Left cardiac atrium (tissue), 4 donors: ENCODE measurements at regions not wholly inside any gene's neighbourhood (a gene's known extent, or its start where the extent isn't known, plus 50 kb on each side); places are given as distances from the start of the nearest gene placed in this dataset.

Experiments
- ATAC-seq, 2 donors: fragments of 200-7000 bp; cut with Tn5 transposase; one replicate each; pipeline ENCODE4 v1.9.1; 2020; ENCODE audit warnings: mild to moderate bottlenecking in 2 of 2, moderate library complexity in 2 of 2
- DNase-seq: peaks from one replicate; pipeline ENCODE4 v3.0.0-alpha.2; 2020
- intact Hi-C, 2 donors: fragments of 100-400 bp; cut with DNase I; formaldehyde crosslinking; loops; one replicate each; pipeline versions ENCODE4 v1.14.1 to v1.15.1; 2022 to 2023
- donor health status: DM: no; HTN: yes; CAD: no.
- donor health status: DM: no; HTN: yes; CAD: no; lungs with severe emphysema.
- donor health status: DM: yes; HTN: yes; CAD: no.
- donor health status: Dilated cardiomyopathy.

DNA sequence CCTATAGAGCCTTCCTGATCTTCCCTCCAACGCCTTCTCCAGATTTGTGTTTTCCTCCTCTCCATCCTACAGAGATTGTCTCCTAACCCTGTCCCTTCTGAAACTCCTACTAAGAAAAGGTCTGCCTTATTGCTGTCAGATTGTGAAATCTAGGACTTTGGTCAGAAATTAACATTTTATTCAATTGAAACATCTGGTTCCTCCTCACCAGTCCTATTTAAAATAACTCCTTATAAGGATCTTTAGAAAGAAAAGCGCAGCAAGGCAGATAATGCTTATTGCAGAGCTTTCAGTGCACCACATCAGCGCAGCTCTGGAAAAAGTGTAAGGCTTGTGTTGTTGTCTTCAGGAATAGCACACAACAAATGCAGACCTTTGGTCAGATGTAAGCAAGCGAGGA is 477.8 kb upstream of the CHST9 start:
- ATAC-seq (no peak), DNase-seq (no peak)
- intact Hi-C loops = no loop called here

DNA sequence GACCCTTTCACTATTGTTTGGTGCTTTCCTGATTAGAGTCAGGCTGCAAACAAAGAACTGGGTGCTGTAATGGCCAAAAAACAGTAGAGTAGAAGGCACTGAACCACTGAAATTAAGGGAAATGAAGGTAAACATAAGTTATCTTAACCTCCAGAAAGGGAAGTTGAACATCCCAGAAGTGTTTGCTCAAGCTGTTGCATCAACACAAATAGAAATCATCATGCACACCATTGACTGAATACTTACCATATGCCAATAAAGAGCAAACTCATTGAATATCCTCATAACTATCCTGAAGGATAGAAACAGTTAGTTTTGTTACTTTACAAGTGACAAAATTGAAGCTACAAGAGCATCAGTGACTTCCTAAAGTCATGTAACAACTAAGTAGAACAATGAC is 477.4 kb upstream of the CHST9 start:
- ATAC-seq = no peak
- no peak for DNase-seq
- intact Hi-C loops = no loop called here

DNA sequence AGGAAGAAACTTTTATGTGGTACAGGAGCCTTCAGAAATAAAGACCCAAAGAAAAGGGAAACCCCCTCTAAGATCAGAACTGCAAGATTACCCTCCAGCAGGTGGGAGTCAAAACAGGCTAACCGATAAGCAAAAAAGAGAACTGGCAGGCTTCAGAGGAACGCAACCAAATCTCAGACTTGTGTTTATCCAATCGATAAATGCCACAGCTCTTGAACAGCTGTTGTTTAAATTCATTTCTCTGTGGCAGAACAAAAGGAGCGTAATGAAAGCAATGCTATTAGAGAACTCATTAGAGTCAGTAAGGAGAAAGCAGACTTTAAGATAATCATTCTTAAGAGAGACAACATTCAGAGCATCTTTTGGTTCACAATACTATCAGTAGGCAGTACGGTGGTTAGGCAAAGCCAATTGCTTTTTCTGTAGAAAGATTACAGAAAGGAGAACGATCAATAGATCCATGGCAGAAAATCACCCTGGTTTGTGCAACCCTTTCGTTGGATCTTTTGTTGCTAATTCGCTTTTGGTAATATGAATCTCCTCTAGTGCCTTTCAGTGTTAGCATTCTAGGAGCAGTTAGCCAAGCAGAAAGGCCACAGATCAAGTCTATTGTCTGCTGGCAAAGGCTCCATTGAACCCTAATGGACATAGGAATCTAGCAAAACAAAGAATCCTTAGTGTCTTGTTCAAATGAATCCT is 476.4 kb upstream of the CHST9 start:
- DNase-seq = no peak
- intact Hi-C loops = no loop called here
- no peak for ATAC-seq

DNA sequence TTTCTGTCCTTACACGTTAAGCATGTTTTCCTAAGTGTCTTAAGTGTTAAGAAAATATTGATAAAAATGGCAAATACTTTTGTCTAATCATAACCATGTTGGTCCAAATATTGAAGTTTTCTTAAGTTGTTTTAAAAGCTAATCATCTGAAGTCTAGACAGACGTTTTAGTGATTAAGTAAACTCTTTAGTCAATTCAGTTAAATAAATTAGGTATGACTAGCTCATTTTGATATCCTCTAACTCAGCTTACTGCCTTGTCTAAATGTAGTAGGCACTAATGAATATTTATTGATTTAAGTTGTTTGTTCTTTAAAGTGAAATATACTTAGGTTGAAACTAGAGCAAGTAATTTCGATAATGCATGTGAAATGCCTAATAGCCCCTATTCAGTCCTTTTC is 471.8 kb upstream of the CHST9 start:
- DNase-seq (no peak), ATAC-seq (no peak)
- intact Hi-C loops = no loop called here

DNA sequence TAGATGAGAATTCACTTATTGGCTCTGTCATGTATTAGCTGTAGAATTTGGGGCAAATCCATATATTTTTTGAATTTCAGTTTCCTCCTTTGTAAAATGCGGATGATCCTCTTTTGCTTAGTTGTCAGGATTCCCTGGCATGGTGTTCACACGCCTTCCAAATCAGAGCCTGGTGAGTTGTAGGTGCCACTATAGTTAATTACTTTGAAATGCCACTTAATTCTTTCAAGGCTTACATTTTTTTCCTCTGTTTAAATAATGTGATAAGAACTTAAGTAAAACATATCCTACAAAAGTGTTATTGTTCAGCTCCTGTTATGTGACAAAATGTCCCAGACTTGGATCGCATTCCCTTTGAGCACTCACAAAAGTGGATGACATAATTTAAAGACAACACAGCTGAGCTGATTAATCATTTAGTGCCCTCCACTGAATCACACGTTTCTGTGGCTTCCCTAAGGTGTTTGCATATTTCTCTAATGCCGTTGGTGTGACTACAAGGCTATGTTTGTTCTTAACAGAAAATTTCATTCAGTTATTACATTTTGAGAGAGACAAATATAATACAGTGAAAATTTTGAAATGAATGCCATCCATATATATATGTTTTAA is 471.2 kb upstream of the CHST9 start:
- no peak for ATAC-seq
- intact Hi-C loops = no loop called here
- DNase-seq = no peak

DNA sequence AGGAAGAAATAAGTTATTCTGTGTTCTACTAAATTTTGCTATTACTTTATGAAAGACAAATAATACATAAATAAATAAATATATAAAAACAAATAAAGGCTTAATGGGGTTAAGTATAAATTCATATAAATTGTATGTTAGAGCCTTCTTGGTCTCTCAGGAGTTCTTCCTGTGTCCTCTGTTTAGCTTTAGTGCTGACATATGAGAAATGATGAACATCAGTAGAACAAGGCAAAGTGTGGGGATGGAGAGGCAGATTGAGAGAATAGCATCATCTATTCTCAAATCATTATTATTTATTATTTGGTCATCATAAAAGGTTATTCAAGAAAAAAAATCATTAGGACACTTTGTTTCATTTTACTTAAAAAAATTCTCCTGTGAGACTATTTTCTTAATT is 468.1 kb upstream of the CHST9 start:
- DNase-seq (no peak), ATAC-seq (no peak)
- intact Hi-C loops = no loop called here

DNA sequence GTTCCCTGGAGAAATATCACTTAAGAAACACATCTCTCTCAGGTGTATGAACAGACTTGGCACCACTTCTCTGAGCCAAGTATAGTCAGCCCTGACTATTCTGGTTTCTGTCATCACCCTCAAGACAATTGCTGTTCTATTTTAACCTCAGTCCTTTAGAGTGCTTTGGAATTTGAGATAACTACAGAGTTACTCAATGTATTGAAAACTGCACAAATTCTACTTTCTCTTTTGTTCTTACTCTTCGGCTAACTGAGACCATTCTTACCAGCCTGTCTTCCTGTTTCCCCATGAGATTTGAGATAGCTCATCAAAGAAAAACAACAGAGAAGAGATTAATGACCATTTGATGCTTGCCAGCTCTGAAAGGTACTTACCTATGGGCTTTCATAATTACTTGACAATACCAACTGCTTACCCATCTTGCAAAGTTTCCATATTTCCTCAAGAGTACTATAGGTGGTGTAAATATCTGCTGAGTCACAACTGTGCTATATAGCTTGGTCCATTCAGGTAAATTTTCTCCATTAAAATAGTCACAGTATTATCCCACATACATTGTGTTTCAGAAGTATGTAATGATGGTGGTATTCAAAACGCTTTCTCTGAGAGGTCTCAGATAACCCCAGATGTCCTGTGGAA is 467.5 kb upstream of the CHST9 start:
- DNase-seq = no peak
- intact Hi-C loops = no loop called here
- peak; percentile 73 to 74 for ATAC-seq

DNA sequence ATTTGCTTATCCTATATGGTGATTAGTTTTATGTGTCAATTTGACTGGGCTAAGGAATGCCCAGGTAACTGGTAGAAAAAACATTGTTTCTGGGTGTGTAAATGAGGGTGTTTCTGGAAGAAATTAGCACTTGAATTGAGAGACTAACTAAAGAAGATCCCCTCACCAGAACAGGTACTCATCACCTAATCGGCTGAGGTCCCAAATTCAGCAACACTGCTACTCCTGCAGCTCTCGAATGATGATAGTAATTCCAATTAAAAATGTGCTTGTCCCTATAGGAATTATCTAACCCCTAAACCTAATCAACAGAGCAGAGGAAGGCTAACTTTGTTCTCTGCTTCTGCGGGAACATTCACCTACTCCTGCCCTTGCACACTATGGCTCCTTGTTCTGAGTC is 464.5 kb upstream of the CHST9 start:
- DNase-seq (no peak), ATAC-seq (no peak)
- intact Hi-C loops = no loop called here

DNA sequence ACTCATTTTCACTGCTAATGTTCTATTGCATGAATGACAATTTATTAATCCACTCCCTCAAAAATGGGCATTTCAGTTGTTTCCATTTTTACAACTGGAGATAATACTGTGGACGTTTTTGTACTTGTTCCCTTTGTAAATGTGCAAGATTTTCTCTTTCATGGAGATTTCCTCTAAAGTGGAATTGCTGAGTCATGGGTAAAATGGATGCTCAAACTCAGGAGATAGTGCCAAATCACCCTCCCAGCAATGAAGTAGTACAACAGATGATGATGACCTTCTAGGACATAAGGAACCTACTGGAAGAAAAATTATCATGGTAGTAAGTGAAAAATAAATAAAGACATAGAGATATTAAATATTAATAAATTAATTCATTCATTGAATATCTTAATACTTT is 460.8 kb upstream of the CHST9 start:
- intact Hi-C loops = no loop called here
- DNase-seq (no peak), ATAC-seq (no peak)

DNA sequence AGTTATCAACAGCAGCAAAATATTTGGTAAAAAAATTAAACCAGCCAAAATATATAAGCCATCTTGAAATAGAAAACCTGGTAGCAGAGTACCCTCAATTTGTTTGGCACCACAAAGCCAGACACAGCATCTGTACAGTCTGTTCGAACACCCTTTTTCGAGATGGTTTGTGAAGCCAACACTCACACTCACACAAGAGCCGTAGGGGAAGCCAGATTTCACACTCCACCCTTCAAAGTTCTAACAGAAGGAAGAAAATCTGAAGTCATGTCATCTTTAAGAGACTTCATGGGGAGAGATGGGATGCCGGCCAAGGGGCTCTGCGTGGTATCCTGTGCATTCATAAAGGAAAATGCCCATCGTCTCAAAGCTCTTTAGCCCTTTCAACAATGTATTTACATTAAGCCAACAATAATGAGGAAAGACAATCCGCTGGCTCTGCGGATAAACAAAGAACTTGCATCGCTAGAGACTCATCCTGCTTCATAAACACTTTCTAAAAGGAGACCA is 451.5 kb upstream of the CHST9 start:
- DNase-seq = no peak
- intact Hi-C loops = no loop called here
- no peak for ATAC-seq

DNA sequence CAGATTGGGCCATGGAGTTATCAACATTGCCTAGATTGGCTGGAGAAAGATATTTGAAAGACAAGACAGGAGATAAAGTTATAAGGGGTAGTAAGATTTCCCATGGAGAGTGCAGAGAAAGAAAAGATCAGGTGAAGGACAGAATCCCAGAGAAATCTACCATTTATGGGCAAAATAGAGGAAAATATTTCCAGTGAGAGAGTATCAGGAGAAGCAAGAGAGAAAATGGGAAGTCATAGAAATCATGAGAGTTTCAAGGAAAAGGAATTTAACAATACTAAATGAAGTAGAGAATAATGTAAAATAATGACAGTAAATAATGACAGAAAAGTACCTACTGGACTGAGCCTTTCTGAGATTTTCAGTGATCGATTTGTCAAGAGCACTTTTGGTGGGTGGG is 447.6 kb upstream of the CHST9 start:
- DNase-seq (no peak), ATAC-seq (no peak)
- intact Hi-C loops = no loop called here

DNA sequence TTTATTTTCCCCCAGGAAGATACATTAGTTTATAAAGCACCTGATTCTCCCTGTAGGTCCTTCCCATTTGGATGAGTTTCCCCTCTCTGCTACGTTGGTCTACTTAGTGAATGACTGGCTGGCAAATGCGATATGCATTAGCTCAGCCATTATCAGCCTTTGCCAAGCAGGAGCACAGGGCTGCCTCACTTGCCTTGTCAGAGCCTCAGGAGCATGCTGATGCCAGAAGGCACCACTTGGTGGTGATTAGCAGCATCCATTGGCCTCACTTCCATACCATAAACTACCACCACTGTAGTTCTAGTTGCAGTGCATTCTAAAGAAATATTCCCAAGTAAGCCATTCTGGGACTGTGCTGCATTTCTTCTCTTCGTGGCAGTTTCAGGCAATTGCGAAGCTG is 442.8 kb upstream of the CHST9 start:
- intact Hi-C loops = no loop called here
- ATAC-seq (no peak), DNase-seq (no peak)

DNA sequence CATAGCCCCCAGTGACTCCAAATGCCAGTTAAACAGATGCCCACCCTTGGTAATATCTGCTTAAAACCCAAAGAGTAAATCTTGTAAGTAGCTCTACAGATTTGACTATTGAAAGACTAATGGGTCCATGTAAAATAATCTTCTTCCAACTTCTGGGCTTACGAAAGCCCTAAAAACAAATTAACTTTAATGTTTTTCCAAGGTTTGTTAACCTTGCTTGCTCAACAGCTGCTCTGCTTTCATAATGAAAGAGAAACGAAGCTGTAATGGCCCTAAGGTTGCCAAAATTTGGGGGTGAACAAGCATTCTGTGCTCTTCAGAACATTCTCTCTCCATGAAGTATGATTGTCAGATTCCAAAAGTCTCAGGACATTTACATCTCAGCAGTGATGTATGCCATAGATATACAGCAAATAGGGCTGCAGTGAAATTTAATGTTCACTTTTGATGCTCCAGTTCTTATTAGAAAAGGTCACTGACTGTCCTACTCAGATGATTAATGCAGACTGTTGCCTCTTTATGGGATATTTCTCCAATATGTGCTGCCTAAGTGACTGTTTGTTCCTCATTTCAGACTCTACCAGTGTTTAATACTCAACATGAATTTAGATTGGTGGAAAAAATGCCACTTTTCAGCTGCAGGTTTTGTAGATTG is 436.3 kb upstream of the CHST9 start:
- intact Hi-C loops = no loop called here
- no peak for DNase-seq
- no peak for ATAC-seq

DNA sequence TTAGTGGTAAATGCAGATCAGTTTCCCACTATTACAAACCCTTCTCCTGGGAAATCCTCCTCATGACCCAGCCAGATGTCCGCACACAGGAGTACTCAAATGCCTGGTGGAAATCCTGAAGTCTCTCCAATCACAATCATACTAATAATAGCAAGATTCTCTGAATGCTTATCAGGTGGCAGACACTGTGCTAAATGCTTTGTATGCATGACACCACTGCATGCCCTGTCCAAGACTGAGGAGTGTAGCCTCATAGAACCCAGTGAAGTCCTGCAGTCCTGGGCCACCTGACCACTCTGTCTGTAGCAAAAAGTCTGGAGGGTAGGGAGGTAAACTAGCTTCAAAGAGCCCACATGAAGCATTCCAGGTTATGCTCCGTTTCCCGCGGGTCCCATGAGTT is 434.8 kb upstream of the CHST9 start:
- DNase-seq (no peak), ATAC-seq (peak; percentile 68 to 82)
- intact Hi-C loops = loop anchor here in 1 of 2 donors (10.0 kb wide), 1 partner anchor 65 kb away; no protein-coding TSS in a partner anchor

DNA sequence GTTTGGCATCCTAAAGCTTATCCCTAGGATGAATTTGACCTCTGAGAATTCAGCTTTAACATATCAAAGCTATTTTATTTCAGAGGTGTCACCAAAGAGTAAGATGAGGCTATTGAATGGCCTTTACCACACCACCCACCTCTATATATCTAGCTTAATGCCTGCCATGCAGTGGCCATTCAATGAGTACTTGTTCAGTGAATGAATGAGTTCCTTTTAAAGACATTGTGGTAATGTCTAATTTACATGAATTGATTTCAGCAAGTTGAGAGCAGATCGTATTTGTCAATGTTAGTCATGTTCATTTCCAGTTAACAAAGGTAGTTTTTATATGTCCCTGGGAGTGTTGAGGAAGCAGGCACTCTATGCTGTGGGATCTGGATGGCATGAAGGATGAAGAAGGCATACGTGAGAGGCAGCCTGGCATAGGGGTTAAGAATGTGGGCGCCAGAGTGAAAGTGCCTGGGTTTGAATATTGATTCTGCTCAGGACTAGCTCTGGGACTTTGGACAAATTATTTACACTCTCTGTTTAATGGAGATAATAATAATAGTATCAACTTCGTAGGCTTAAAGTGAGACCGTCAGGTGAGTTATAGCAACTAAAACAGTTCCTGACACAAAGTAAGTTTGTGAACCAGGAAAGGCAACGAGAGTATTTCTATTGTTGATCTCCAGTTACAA is 434.1 kb upstream of the CHST9 start:
- no peak for ATAC-seq
- intact Hi-C loops = loop anchor here in 1 of 2 donors (10.0 kb wide), 1 partner anchor 66 kb away; no protein-coding TSS in a partner anchor
- DNase-seq = no peak

DNA sequence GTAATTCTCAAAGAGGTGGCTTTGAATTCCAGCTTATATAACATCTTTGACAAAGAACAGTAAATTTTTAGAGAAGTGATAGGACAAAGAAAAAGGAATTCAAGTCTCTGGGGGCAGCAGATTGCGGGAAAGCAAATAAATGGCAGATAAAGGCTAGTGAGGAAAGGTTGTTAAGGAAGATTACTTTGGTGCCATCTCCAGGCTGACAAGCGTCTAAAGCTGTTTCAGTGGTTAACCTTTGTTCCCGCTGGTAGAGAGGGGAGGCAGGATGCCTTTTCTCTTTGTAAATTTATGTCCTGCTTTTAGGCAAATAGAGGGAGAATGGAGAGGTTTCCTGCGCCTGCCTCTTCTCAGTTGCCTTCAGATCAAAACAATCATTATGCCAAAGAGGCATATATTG is 431.2 kb upstream of the CHST9 start:
- no peak for DNase-seq
- ATAC-seq = no peak
- intact Hi-C loops = loop anchor here in 1 of 2 donors (10.0 kb wide), 1 partner anchor 68 kb away; no protein-coding TSS in a partner anchor

DNA sequence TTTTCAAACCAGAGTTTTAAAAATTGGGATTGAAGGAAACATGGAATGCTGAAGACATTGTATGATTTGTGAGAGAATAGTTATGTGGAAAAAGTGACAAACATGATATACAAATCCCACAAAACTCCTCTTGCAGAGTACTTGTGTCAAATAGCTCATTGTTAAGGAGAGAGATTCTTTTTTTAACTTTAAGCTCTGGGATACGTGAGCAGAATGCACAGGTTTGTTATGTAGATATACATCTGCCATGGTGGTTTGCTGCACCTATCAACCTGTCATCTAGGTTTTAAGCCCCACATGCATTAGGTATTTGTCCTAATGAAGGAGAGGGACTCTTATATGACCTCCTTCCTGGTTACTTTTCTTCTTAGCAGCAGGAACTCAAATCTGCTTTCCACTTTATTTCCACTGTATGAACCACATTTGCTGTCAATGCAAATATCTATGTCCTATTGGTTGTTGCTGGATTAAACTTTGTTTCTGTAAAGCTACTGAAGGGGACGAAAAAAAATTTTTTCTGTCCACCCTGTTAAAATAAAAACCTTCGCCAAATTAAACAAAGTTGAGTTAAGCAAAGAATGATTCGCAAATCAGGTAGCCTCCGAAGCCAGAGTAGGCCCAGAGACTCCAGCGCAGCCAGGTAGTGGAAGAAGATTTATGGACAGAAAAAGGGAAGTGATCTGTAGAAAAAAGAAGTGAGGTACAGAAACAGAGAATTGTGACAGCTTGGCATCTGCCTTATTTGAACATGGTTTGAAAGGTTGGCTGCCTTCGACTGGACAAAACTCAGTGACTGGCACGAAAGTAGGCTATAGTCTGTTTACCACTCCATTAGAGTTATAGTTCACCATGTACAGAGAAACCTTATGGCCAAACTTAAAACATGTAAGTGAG is 430.1 kb upstream of the CHST9 start:
- no peak for DNase-seq
- ATAC-seq = no peak
- intact Hi-C loops = loop anchor here in 1 of 2 donors (10.0 kb wide), 1 partner anchor 70 kb away; no protein-coding TSS in a partner anchor

DNA sequence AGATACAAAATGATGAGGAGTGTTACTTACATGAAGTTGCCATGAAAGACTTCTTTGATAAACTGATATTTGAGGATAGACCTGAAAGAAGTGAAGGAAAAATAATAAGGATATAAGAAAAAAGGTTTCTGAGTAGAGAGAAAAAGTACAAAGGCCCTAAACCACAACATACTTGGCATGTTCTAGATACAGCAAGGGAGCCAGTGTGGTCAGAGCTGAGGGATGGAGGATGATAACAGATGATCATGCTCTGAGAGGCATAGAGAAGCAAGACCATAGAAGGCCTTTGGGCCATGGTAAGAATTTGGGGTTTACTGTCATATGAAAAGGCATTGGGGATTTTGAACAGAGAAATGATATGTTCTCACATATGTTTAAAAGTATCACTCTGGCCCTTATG is 424.1 kb upstream of the CHST9 start:
- intact Hi-C loops = loop anchor here in 1 of 2 donors (5.0 kb wide), 1 partner anchor 138 kb away; no protein-coding TSS in a partner anchor
- DNase-seq (no peak), ATAC-seq (no peak)
